ENCODE measurements at regions not wholly inside any gene's neighbourhood (a gene's known extent, or its start where the extent isn't known, plus 50 kb on each side); places are given as distances from the start of the nearest gene placed in this dataset.

DNA sequence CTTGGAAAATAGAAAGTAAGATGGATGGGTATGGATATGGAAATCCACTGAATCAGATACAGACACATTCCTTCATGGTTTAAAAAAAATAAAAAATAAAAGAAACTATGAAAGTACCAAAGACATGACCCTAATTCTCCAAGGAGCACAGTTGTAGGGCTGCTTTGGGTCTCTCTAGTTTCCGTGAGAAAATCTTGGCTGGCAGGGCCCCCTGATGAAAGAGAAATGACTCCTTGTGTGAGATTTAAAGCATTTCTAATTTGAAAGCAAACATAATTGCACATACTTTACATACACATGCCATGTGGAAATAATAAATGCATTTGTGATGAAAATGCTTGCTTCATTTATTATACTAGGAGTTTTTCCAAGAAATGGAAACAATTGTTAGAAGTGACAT lies 593.9 kb upstream of the BTBD3 start:
- Histone ChIP-seq H2AFZ (ENCODE audit: low read depth, low read length) (no peak overlapping the region), H3K27ac (ENCODE audit: low read length) (no peak overlapping the region), H4K20me1 (ENCODE audit: insufficient read depth) (no peaks in the 10 kb centered on the region), H3K27me3 (ENCODE audit: insufficient read depth, low read depth, low read length) (no peaks in the 10 kb centered on the region), H3K36me3 (ENCODE audit: insufficient read depth, low read length) (no peaks in the 10 kb centered on the region), H3K4me3 (ENCODE audit: low read length) (no peak overlapping the region), H3K9ac (ENCODE audit: low read length) (no peak overlapping the region), H3K9me2 (ENCODE audit: insufficient read depth, low read length) (no peaks in the 10 kb centered on the region), H3K79me2 (replicated peaks; ENCODE audit: insufficient read depth, low read length) (no peaks in the 10 kb centered on the region), H3K9me3 (ENCODE audit: low read length) (no peaks in the 10 kb centered on the region), H3K4me2 (ENCODE audit: low read length) (no peak overlapping the region), H3F3A (ENCODE audit: insufficient read depth, low read length, poor library complexity, severe bottlenecking) (no peaks in the 10 kb centered on the region)
- TF ChIP-seq RAD21 (conservative IDR thresholded peaks at IDR 0.05): no peak
- TF ChIP-seq SMC3 (conservative IDR thresholded peaks at IDR 0.05; ENCODE audit: poor library complexity): no peak
- TF ChIP-seq, protein P1, sequence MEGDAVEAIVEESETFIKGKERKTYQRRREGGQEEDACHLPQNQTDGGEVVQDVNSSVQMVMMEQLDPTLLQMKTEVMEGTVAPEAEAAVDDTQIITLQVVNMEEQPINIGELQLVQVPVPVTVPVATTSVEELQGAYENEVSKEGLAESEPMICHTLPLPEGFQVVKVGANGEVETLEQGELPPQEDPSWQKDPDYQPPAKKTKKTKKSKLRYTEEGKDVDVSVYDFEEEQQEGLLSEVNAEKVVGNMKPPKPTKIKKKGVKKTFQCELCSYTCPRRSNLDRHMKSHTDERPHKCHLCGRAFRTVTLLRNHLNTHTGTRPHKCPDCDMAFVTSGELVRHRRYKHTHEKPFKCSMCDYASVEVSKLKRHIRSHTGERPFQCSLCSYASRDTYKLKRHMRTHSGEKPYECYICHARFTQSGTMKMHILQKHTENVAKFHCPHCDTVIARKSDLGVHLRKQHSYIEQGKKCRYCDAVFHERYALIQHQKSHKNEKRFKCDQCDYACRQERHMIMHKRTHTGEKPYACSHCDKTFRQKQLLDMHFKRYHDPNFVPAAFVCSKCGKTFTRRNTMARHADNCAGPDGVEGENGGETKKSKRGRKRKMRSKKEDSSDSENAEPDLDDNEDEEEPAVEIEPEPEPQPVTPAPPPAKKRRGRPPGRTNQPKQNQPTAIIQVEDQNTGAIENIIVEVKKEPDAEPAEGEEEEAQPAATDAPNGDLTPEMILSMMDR (IDR thresholded peaks at IDR 0.05; ENCODE audit: poor library complexity, severe bottlenecking): no peak
- no peak for TF ChIP-seq POLR2AphosphoS5 (IDR thresholded peaks at IDR 0.05)
- TF ChIP-seq MXI1 (conservative IDR thresholded peaks at IDR 0.05; ENCODE audit: poor library complexity, severe bottlenecking): no peak

DNA sequence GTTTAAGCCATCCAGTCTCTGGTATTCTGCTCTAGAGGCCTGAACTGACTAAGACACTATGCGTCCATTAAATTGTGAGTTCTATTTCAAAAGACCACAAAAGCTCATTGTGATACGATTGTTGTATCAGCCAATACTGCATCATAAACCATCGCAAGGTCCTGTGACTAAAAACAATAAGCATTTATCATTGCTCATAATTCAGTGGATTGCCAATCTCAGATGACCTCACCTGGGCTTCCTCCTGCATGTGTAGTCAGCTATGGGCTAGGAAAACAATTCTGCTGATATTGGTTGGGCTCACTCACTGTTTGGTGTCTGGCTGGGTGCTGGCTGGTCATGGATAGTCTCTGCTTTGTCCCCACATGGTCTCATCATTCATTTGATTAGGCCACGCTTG lies 592.7 kb upstream of the BTBD3 start:
- H3K36me3 ChIP-seq (ENCODE audit: insufficient read depth, low read length): no peaks in the 10 kb centered on the region
- no peaks in the 10 kb centered on the region for H3K27me3 ChIP-seq (ENCODE audit: insufficient read depth, low read depth, low read length)
- H3K9ac ChIP-seq (ENCODE audit: low read length): no peak overlapping the region
- H3K27ac ChIP-seq (ENCODE audit: low read length): no peak overlapping the region
- no peak overlapping the region for H3K4me2 ChIP-seq (ENCODE audit: low read length)
- H4K20me1 ChIP-seq (ENCODE audit: insufficient read depth): no peaks in the 10 kb centered on the region
- H3F3A ChIP-seq (ENCODE audit: insufficient read depth, low read length, poor library complexity, severe bottlenecking): no peaks in the 10 kb centered on the region
- TF ChIP-seq MXI1 (conservative IDR thresholded peaks at IDR 0.05; ENCODE audit: poor library complexity, severe bottlenecking): no peak
- TF ChIP-seq EZH2 (IDR thresholded peaks at IDR 0.05; ENCODE audit: borderline replicate concordance, insufficient read depth, low read length, poor library complexity, severe bottlenecking): no peak
- TF ChIP-seq RAD21 (conservative IDR thresholded peaks at IDR 0.05): no peak
- TF ChIP-seq, protein P1 (IDR thresholded peaks at IDR 0.05; ENCODE audit: poor library complexity, severe bottlenecking): no peak
- no peak for TF ChIP-seq TAF1 (IDR thresholded peaks at IDR 0.05; ENCODE audit: low read depth)
- no peak for TF ChIP-seq SMC3 (conservative IDR thresholded peaks at IDR 0.05; ENCODE audit: poor library complexity)
- no peak for TF ChIP-seq POLR2AphosphoS5 (IDR thresholded peaks at IDR 0.05)
- TF ChIP-seq, protein P2, sequence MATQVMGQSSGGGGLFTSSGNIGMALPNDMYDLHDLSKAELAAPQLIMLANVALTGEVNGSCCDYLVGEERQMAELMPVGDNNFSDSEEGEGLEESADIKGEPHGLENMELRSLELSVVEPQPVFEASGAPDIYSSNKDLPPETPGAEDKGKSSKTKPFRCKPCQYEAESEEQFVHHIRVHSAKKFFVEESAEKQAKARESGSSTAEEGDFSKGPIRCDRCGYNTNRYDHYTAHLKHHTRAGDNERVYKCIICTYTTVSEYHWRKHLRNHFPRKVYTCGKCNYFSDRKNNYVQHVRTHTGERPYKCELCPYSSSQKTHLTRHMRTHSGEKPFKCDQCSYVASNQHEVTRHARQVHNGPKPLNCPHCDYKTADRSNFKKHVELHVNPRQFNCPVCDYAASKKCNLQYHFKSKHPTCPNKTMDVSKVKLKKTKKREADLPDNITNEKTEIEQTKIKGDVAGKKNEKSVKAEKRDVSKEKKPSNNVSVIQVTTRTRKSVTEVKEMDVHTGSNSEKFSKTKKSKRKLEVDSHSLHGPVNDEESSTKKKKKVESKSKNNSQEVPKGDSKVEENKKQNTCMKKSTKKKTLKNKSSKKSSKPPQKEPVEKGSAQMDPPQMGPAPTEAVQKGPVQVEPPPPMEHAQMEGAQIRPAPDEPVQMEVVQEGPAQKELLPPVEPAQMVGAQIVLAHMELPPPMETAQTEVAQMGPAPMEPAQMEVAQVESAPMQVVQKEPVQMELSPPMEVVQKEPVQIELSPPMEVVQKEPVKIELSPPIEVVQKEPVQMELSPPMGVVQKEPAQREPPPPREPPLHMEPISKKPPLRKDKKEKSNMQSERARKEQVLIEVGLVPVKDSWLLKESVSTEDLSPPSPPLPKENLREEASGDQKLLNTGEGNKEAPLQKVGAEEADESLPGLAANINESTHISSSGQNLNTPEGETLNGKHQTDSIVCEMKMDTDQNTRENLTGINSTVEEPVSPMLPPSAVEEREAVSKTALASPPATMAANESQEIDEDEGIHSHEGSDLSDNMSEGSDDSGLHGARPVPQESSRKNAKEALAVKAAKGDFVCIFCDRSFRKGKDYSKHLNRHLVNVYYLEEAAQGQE (IDR thresholded peaks at IDR 0.05; ENCODE audit: borderline replicate concordance): no peak
- no peak for TF ChIP-seq EP300 (conservative IDR thresholded peaks at IDR 0.05; ENCODE audit: poor library complexity, severe bottlenecking)
- H3K9me3 ChIP-seq (ENCODE audit: low read length): no peaks in the 10 kb centered on the region
- no peaks in the 10 kb centered on the region for H3K79me2 ChIP-seq (replicated peaks; ENCODE audit: insufficient read depth, low read length)
- H2AFZ ChIP-seq (ENCODE audit: low read depth, low read length): no peak overlapping the region
- H3K9me2 ChIP-seq (ENCODE audit: insufficient read depth, low read length): no peaks in the 10 kb centered on the region
- H3K4me3 ChIP-seq (ENCODE audit: low read length): no peak overlapping the region

Data from neural cell (in vitro differentiated cells).